Muscle of back (tissue), 3 donors: ENCODE measurements at regions not wholly inside any gene's neighbourhood (a gene's known extent, or its start where the extent isn't known, plus 50 kb on each side); places are given as distances from the start of the nearest gene placed in this dataset.
"Not testable (repeated sequence)": the region's sequence is repeated elsewhere in the genome, so short reads cannot be mapped to it uniquely, and the experiment has no call there.

Experiments used
- DNase-seq, 3 donors: peaks; one replicate each; pipeline versions ENCODE4 v3.0.0 to v3.0.0-alpha.2; 2013

DNA sequence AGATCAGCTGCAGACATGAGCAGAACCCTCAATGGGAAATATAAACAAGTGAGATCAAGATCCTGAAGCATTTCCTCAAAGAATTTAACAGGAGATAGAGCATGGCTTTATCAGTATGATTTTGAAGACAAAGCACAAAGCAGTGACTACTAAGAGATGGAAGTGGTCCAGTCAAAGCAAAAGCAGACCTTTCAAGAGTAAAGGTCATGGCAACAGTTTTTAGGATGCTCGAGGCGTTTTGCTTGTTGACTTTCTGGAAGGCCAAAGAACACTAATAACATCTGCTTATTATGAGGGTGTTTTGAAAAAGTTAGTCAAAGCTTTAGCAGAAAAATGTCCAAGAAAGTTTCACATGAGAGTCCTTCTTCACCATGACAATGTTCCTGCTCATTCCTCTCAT is 128.5 kb downstream of the KCNE4 start:
- no peak for DNase-seq

DNA sequence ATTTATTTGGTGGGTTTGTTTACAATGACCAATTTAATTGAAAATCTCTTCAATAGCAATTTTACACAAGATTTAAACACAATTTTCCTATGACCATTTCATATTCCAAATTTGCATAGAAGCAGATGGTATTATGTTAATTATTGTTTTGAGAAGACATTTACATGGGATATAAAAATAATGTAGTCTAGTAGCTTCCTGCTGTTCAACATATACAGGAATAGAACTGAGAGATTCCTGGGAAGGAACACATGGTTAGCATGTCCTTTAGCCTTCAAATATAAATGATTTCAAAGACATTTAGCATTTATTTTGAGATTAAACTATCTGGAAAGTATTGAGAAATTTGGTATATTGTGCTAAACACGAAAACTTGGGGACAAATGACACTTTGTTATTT is 129.6 kb downstream of the KCNE4 start:
- no peak for DNase-seq

DNA sequence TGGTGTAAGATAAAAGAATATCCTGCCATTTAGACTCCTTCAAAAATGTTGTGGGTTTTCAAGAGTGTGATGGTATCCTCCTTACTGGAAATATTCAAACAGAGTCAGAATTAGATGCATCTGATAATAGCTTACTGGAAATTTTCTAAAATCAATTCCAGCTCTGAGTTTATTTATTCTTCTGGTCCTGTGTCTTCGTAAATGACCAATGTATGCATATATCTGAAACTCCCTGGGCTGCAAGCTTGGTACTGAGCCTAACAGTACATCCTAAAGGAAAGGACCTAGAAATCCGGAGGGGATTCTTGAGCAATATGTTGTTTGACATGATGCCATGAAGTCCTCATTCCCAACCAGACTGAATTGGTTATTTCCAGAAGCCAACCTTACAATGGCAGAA is 130.4 kb downstream of the KCNE4 start:
- no peak for DNase-seq

DNA sequence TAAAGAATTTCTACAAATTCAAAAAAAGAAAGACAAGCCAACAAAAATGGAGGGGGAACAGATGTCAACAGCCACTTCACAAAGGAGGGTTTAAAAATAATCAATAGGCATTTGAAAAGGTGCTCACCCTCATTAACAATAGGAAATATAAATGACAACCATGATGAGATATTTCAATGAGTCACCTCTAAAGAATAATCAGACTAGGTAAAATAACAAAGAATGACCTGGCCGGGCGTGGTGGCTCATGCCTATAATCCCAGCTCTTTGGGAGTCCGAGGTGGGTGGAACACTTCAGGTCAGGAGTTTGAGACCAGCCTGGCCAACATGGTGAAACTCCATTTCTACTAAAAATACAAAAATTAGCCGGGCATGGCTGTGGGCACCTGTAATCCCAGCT is 133.6 kb downstream of the KCNE4 start:
- DNase-seq = no peak

DNA sequence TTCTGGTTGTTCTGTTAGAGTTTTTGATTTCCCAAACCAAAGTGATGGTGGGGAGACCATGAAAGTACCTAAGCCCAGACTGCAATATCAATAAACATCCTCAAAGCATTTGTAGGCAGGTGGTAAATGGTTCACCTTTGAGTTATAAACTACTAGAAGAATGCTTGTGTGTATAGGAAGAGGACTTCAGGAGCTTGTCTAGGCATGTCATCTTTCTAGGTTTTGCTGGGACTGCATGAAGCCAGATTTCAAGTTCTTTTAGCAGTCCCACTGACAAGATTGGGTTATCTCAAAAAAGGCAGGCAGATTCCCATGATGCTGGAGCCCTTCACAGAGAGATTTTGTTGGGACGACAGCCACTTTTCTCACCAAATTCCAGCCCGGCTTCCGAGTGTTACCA is 135.3 kb downstream of the KCNE4 start:
- no peak for DNase-seq

DNA sequence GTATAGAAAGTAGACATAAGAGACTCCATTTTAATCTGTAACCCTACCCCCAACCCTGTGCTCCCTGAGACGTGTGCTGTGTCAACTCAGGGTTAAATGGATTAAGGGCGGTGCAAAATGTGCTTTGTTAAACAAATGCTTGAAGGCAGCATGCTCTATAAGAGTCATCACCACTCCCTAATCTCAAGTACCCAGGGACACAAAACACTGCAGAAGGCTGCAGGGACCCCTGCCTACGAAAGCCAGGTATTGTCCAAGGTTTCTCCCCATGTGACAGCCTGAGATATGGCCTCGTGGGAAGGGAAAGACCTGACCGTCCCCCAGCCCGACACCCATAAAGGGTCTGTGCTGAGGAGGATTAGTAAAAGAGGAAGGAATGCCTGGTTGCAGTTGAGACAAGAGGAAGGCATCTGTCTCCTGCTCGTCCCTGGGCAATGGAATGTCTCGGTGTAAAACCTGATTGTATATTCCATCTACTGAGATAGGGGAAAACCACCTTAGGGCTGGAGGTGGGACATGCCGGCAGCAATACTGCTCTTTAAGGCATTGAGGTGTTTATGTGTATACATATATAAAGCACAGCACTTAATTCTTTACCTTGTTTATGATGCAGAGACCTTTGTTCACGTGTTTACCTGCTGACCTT is 138.7 kb downstream of the KCNE4 start:
- DNase-seq = not testable (repeated sequence)

DNA sequence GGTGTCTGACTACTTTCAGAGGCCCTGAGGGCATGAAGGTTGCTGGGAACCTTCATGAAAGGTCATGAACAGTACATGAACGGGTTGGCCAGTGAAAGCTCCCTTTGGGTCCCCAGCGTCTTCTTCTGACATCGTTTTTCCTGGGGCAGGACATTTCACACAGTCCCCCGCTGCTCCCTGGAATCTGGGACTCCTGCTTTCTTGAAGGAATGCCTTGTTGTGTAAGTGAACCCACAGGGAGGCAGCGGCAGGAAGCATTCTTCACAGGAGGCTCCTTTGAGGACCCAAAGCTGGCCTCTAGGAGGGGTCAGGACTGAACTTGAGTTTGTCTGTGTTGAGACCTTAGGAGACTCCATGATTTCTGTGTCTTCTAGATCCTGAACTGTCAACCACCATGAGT is 144.3 kb downstream of the KCNE4 start:
- DNase-seq = no peak

DNA sequence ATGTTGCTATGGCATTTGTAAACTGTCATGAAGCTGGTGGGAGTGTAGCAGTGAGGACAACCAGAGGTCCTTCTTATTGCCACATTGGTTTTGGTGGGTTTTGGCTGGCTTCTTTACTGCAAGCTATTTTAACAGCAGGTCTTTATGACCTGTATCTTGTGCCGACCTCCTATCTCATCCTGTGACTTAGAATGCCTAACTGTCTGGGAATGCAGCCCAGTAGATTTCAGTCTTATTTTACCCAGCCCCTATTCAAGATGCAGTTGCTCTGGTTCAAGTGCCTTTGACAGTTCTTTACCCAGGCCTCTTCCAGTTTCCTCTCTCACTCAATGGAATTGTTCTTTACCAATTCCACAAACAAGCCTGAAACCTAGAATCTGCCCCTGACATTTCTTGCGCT is 145.1 kb downstream of the KCNE4 start:
- no peak for DNase-seq

DNA sequence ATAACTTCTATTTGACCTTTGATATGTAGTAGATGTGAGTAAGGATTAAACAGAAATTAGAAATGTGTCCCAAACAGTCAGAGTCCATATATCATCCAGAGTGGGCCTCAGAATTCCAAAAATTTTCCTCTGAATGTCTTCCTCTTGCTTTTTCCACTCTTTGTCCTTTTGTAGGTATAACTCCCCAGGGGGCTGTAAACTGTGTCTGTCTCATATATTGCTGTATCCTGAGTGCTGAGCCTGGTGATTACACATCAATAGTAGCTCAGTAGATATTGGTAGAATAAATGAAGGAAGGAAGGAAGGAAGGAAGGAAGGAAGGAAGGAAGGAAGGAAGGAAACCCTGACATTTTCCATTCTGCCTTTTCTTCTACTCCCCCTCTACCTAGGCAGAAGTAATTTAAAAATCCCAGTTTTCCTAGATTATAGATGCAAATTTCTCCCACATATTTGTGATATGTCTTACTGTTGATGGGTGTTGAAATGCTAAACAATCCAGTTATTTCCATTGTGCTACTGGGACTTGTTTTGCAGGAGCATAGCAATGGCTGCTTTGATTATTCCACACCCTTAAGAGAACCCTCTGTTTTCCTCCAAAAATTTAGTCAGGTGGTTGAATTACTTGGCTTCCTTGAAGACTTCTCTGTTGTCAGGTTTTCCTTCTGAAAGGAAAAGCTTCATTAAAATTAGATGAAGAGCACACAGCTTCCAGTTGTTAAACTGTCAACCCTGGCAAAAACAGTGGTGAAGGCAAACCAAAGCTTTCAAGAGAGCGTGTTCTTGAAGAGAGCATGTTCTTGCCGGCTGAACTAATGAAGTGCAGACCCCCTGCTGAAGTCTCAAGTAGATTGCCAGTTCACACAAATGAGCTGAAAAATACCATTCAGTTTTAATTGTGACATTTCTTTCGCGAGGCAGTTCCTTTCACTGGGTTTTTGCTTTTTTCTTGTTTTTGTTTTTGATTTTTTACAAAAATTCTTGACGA is 147.8 kb downstream of the KCNE4 start:
- DNase-seq = no peak

DNA sequence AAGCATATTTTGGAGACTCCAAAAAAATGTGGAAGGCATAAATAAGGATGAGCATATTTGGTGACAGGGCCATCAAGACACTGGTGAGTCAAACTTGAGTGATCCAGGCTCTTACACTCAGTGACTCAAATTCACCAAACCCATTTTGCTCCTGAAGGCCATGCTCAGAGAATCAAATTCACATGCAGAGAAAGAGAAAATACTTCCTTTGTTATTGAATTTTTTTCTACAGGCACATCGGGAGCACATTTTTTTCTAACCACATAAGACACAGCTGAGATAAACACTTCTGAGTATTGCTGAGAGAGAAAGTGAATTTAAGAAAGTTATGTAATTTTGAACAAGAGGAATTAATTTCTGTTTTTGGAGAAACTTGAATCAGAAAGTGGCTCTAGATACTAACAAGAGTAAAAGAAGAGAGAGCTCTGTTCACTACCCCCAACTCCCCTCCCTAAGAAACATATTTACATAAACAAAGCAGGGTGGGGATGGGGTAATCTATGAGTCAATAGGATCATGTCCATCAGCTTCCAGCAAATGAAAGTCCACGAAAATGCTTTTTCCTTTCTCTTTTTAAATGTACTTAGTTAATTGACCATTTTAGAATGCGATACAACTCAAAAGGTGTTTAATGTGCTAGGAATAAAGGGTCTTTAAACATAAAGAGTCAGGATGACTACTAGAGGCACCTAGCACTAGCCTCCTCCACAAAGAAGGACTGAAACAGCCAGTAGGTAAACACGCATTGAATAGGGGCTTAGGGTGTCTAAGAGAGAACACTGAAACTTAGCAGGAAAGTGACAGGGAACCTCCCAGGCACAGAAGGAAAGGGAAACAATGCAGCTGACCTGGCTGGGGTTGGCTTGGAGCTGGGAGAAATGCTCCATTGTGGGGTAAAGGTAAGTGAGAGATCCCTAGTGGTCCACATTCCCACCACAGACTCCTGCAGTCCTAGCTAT is 152.3 kb downstream of the KCNE4 start:
- DNase-seq = peak in 1 of 3 donors; percentile 81

DNA sequence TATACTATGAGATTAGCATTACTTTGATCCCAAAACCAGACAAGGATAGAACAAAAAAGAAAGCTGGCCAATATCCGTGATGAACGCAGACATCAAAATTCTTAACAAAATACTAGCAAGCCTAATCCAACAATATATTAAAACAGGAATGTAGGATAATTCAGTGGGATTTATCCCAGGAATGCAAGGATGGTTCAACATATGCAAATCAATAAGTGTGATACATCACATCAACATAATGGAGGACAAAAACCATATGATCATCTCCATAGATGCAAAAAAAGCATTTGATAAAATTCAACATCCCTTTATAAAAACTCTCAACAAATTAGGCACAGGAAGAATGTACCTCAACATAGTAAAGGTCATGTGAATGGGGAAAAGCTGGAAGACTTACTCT is 158.5 kb downstream of the KCNE4 start:
- no peak for DNase-seq

DNA sequence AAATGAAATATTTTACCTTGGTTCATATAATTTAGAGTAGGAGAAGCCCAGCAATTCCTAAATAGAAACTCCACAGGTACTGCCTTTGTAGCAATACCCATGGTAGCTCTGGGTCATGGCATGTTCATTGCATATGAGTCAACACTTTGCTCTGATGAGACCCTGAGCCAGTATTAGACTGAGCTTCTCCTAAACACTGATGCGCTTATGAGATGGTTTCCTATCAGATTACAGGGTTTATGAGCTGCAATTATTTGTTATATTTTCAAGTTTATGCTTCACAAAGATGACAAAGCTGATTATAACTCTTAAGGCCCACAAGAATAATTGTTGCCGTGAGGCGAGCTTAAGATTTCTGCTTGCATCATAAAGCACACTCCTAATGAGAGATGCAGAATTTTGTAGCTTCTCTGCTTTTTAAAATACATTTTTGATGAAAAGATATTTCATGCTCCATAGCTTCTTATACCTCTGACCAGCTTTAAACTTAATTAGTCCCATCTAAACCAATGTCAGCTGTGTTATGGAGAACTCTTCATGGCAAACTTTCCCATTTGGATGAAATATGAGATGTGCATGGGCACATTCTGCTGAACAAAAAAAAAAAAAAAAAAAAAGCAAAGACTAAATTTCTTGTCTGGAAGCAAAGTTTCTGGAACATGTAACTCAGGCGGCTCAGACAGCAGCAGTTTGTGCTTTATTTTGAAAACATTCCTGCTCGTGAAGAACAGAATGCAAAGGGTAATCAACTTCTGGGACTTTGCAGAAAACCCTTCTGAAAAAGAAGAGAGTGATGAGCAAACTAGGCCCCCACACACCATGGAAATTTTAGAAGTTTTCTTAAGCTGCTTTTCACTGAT is 162.6 kb downstream of the KCNE4 start:
- peak in 2 of 3 donors; percentile 18 to 51 for DNase-seq

DNA sequence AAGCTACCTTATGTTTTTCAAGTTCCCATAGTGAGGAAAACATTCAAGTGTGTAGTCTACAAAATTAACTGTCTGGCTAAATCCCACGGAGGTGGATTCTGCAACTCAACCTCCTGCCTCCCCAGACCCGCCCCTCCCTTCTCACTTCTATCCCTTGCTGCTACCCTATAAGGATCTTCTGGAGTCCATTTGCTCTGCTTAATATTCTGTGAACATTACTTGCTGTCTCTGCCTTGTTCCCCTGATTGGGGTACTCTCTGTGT is 163.2 kb downstream of the KCNE4 start:
- DNase-seq = no peak

DNA sequence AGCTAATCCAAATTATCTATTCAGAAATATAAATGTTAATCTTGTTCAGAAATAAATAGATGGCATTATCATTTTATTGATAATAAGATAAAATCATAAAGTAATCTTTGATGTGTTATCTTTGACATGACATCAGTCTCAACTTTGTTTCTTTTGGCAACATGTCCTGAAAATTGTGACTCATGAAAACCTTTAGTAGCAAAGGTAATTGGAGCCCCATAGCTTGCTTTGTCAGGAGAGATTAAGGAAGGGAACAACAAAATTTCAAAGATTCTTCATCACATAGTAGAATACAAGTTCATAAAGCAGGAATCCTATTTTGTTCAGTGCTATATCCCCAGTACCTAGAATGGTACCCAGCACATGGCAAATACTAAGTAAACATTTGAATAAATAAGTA is 165.4 kb downstream of the KCNE4 start:
- no peak for DNase-seq

DNA sequence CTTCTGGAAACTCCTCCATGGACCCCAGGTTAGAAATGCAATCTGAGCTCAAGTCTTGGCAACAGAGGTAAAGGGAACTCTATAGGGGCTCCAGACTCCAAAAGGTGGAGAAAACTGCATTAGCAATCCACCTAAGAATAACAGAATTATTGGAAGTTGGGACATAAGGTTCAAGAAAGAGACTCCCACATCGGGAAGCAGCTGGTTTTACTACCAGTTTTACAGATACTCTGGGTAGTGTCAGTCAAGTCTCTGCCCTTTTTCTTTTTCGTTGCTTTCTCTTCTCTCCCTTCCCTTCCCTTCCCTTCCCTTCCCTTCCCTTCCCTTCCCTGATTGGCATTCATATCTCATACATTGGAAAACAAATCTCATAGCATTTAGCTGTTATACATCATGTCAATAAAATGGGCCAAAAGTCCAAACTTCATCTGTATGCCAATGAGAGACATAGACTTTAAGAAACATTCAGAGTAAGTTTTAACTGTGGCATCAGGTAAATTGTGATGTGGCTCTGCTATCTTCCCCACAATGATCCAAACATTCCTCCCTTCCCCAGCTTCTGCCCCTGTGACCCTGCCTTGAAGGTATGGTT is 166.7 kb downstream of the KCNE4 start:
- DNase-seq = no peak

DNA sequence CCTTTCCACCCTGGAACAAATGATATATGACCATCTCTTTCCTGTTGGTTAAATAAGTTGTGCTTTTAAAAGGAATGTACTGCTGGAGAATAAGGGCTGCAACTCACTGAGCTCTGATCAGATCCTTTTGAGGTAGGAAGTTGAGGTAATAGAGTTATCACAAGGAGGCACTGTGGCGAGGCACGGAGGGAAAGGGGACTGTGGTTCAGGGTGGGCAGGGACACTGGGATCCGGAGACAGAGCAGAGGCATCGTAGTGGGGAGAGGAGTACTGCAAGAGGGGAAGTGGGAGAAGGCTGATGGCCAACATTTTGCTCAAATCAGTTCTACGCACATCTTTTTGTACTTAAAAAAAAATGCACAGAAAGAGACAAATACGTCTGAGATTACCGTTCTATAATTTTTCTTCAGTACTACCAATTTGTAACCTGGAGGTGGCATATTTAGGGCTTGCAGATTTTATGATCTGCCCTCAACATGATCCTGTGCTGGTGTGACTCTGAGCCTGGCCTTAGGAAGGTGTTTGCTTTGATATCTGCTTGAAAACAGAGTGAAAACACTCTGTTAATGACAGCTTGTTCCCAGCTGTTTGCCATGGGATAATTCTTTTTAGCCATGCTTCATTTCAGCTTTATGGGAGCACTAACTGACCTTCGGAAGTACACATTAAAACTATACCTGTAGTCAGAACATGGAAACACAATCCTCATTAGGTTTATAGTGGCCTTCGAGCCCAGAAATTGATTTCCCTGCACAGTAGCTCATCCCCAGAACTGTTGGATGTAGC is 168.1 kb downstream of the KCNE4 start:
- DNase-seq = peak in 1 of 3 donors; percentile 37

DNA sequence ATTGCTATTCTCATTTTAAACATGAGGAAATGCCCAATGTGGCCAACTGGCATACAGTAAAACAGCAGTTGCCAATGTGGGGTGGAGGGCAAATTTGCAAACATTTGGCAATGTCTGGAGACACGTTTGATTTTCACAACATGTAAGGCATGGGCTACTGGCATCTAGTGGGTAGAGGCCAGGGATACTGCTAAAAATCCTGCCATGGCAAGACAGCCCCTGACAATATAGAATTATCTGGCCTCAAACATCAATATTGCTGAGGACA is 168.6 kb downstream of the KCNE4 start:
- peak in 1 of 3 donors; percentile 13 for DNase-seq

DNA sequence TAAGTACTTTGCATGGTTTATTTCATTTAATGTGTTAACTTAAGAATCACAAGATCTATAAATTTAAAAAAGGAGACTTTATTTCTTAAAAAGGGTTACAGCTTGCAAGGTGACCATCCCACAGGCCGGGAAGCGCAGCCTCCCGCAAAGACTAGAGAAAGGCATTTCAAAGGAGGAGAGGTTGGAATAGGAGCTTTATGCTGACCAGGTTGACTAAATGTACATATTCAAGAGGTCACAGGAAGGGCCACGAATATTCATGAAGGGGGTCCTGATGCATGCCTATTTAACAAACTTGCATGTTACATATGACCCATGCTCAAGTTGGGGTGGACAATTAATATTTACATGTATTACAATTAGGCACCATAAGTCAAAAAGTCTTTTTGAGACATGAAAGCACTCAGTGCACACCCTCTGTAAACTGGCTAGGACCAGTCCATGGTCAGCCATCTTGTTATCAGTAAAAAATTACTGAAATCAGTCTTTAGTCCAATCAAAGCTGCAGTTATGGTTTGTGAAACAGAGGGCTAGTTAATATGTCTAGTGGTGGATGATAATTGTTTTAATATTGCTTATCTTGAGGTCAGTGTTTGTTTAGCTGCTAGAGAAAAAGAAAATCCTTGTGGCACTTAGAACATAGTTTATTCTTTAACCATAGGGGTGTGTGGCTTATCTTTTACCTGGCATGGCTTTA is 169.3 kb downstream of the KCNE4 start:
- DNase-seq = no peak

DNA sequence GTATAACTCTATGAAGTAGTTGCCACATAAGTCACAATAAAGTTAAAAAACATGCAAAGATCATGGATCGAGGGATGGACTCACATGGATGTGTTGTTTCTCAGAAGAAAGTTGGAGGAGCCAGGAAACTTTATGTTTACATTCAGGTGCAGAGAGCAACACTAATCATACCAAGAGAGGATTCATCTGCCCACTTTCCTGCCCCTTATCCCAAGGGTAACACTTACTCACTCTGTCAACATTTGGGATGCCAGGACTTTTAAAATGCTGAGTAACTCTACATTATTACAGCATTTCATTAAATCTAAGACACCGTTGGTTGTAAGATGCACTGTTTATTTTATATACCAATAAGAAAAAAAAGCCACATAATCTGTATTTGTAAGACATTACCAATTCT is 170.4 kb downstream of the KCNE4 start:
- no peak for DNase-seq

DNA sequence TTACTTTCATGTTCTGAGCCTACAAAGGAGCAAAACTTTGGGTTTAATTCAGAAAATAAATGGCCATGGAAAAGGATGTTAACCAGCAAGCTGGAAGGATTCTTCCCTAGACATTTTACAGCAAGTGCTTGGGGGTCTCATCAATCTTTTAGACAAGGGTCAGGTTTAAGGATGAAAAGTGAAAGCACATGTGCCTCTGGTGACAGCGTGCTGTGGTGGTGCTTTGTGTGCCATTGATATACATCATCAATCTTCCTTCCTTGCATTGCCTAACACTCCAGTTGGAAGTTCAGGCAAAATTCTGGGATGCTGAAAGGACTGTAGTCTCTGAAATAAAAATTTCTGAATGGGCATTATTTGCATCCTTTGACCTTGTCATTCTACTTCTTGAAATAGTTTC is 171.2 kb downstream of the KCNE4 start:
- no peak for DNase-seq
